HCT116 (cell line): ENCODE measurements at regions not wholly inside any gene's neighbourhood (a gene's known extent, or its start where the extent isn't known, plus 50 kb on each side); places are given as distances from the start of the nearest gene placed in this dataset.

ENCODE experiments used
- ATAC-seq: fragments of 200-7000 bp; cut with Tn5 transposase; 2 replicates; pipeline ENCODE4 v1.9.1; 2020; ENCODE audit warnings: mild to moderate bottlenecking, moderate library complexity
- BruUV-seq: library from RNA; stranded (reverse); fragments of 400-500 nt; replicated peaks from 2 replicates; lab custom pipeline; 2021; lab: Mats Ljungman, UMichigan
- CTCF ChIA-PET: fragments of 300-600 bp; sonication (Branson Sonifier 250); formaldehyde crosslinking; loops from one replicate; lab custom pipeline; 2021; ENCODE audit warnings: antibody characterized with exemption; lab: Charles Lee
- POLR2A ChIA-PET: fragments of 300-600, 350-600 bp; sonication (Branson Sonifier 250); formaldehyde crosslinking; loops from one replicate; lab custom pipeline; 2021; ENCODE audit warnings: antibody characterized with exemption; lab: Charles Lee
- RAD21 ChIA-PET, 2 experiments: fragments of 300-600 bp; sonication (Branson Sonifier 250); formaldehyde crosslinking; loops; one replicate each; lab custom pipeline; 2023; ENCODE audit warnings: low total read pairs in 2 of 2; ENCODE audit not compliant: uncharacterized antibody in 2 of 2, unreplicated experiment in 2 of 2, low non-redundant PET in 1 of 2; lab: Charles Lee
- DNase-seq: peaks from one replicate; pipeline ENCODE4 v3.0.0-alpha.2; 2010; ENCODE audit warnings: low read depth, low spot score
- H2AFZ ChIP-seq: fragments of 200-600 bp; shearing (Covaris generic), sonication (generic); 2 replicates; pipeline ENCODE4 v1.6.1; 2017; ENCODE audit warnings: low read depth, mixed run types, mixed read lengths, antibody characterized with exemption, low read length; ENCODE audit not compliant: poor library complexity, severe bottlenecking
- H3K27ac ChIP-seq: 2 replicates; pipeline ENCODE4 v1.5.1; 2012; ENCODE audit warnings: low read depth, low read length
- H3K27me3 ChIP-seq: fragments of 200-600 bp; sonication (generic); 2 replicates; pipeline ENCODE4 v1.6.1; 2016; ENCODE audit warnings: mixed run types, low read length, mixed read lengths; ENCODE audit not compliant: insufficient read depth
- H3K36me3 ChIP-seq, 2 experiments: fragments of 200-500 bp in 1 of 2; fragments of 200-600 bp in 1 of 2; sonication (Bioruptor generic) in 1 of 2; sonication (generic) in 1 of 2; 2 replicates each; pipeline versions ENCODE4 v1.5.1 to v1.6.1; 2014 to 2016; ENCODE audit warnings: low read length in 2 of 2, inconsistent platforms in 1 of 2, mixed read lengths in 1 of 2, mixed run types in 1 of 2; ENCODE audit not compliant: insufficient read depth in 2 of 2, control insufficient read depth in 1 of 2
- H3K4me1 ChIP-seq, 2 experiments: fragments of 200-600 bp in 1 of 2; sonication (generic) in 1 of 2; 2 replicates each; pipeline versions ENCODE4 v1.5.1 to v1.6.1; 2012 to 2017; ENCODE audit warnings: low read length in 2 of 2, inconsistent platforms in 1 of 2, mild to moderate bottlenecking in 1 of 2, mixed read lengths in 1 of 2, mixed run types in 1 of 2, moderate library complexity in 1 of 2; ENCODE audit not compliant: insufficient read depth in 2 of 2, control insufficient read depth in 1 of 2
- H3K4me2 ChIP-seq: fragments of 200-600 bp; sonication (generic); 2 replicates; pipeline ENCODE4 v1.6.1; 2017; ENCODE audit warnings: mixed run types, low read length, mixed read lengths
- H3K4me3 ChIP-seq, 2 experiments: fragments of 200-600 bp in 1 of 2; sonication (generic) in 1 of 2; replicated peaks in 1 of 2; 2 replicates each; pipeline ENCODE4 v1.5.1; 2011 to 2016; ENCODE audit warnings: low read length in 2 of 2, control low read depth in 1 of 2, low read depth in 1 of 2, mild to moderate bottlenecking in 1 of 2, mixed read lengths in 1 of 2, mixed run types in 1 of 2
- H3K79me2 ChIP-seq: fragments of 200-600 bp; sonication (generic); 2 replicates; pipeline ENCODE4 v1.6.1; 2017; ENCODE audit warnings: mild to moderate bottlenecking, mixed run types, low read length, moderate library complexity, mixed read lengths; ENCODE audit not compliant: insufficient read depth
- H3K9ac ChIP-seq: fragments of 200-600 bp; sonication (generic); 2 replicates; pipeline ENCODE4 v1.6.1; 2016; ENCODE audit warnings: low read length, mixed read lengths
- H3K9me2 ChIP-seq: fragments of 200-600 bp; sonication (generic), shearing (Covaris generic); 2 replicates; pipeline ENCODE4 v1.6.1; 2017; ENCODE audit warnings: mixed run types, mild to moderate bottlenecking, moderate library complexity; ENCODE audit not compliant: insufficient read depth
- H3K9me3 ChIP-seq, 2 experiments: fragments of 200-500 bp in 1 of 2; fragments of 200-600 bp in 1 of 2; sonication (Bioruptor generic) in 1 of 2; sonication (generic) in 1 of 2; 2 replicates each; pipeline ENCODE4 v1.6.1; 2014 to 2017; ENCODE audit warnings: low read length in 2 of 2, mixed read lengths in 2 of 2, inconsistent platforms in 1 of 2, low read depth in 1 of 2, mild to moderate bottlenecking in 1 of 2, mixed run types in 1 of 2, moderate library complexity in 1 of 2; ENCODE audit not compliant: control insufficient read depth in 1 of 2, insufficient read depth in 1 of 2
- H4K20me1 ChIP-seq: fragments of 200-600 bp; sonication (generic), shearing (Covaris generic); 2 replicates; pipeline ENCODE4 v1.6.1; 2017; ENCODE audit warnings: mixed run types, mild to moderate bottlenecking, moderate library complexity; ENCODE audit not compliant: insufficient read depth
- SP1 ChIP-seq: IDR thresholded peaks from 2 replicates; pipeline ENCODE4 v1.6.1; 2012; ENCODE audit warnings: low read depth
- TCF7L2 ChIP-seq: IDR thresholded peaks from 2 replicates; pipeline ENCODE4 v1.7.0; 2011; ENCODE audit warnings: borderline replicate concordance, inconsistent platforms; ENCODE audit not compliant: insufficient read depth, insufficient read length; ENCODE audit errors: extremely low read depth
- ZNF274 ChIP-seq: fragments of 200-500 bp; sonication (Bioruptor generic); IDR thresholded peaks from 2 replicates; pipeline ENCODE4 v1.6.1; 2014; ENCODE audit warnings: mild to moderate bottlenecking, low read depth, low read length, inconsistent platforms
- intact Hi-C: fragments of 100-400 bp; cut with micrococcal nuclease; formaldehyde crosslinking; loops from 2 replicates; pipeline ENCODE4 v1.10.0; 2022
- TF ChIP-seq, protein P1 (sequence below): IDR thresholded peaks from 2 replicates; pipeline ENCODE4 v1.6.1; 2012

DNA sequence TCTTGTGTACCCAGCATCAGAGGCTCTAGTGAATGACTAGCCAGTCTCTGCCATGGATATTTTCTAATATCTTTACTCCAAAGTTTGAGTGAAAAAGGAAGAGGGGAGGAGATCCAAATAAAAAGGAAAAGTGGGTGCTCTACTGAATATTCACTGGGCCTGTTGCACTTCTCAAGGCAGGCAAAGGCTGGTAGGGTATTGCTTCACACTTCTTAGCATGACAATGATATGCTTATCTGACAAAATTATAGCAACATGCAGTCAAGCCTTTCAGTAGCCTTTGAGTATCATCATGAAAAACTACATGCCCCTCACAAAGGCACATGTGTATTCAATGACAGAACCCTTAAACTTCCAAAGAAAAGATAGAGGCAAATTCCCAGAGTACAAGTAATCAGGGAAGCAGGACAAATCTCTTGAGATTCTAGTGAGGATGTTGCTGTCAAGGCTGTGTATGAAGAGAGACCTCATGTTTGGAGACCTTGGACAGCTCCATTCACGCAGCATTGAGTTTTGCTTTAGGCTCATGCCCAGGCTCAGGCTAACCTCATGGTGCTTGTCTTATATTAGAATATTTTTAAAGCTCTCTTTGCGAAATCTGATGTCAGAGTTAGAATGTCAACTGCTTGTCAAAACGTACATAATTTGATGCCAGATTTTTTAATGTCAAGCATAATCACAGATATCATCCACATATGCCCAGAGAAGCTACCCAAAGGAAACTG, 506.9 kb downstream of the OCA2 start:
- no peak overlapping the region for H3K9ac ChIP-seq
- H3K4me2 ChIP-seq = no peak overlapping the region
- H4K20me1 ChIP-seq = no peaks in the 10 kb centered on the region
- DNase-seq (no peak), ATAC-seq (no peak)
- H3K4me1 ChIP-seq = no peaks in the 10 kb centered on the region
- ChIA-PET RAD21 (no interaction called here), POLR2A (no interaction called here), CTCF (no interaction called here)
- H3K27me3 ChIP-seq = no peaks in the 10 kb centered on the region
- H3K36me3 ChIP-seq = no peaks in the 10 kb centered on the region
- intact Hi-C loops = no loop called here
- no peaks in the 10 kb centered on the region for H3K9me2 ChIP-seq
- no peaks in the 10 kb centered on the region for H3K79me2 ChIP-seq
- TF ChIP-seq SP1 (no peak), ZNF274 (no peak), TCF7L2 (no peak)
- TF ChIP-seq, protein P1, sequence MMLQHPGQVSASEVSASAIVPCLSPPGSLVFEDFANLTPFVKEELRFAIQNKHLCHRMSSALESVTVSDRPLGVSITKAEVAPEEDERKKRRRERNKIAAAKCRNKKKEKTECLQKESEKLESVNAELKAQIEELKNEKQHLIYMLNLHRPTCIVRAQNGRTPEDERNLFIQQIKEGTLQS = no peak
- no TSS peak for BruUV-seq
- peaks cover 20 to 59% of the 10 kb centered on the region in 2 experiments; a peak in 2 of 4 replicates for H3K9me3 ChIP-seq
- H3K4me3 ChIP-seq = no peak overlapping the region
- no peak overlapping the region for H2AFZ ChIP-seq
- H3K27ac ChIP-seq = no peak overlapping the region
